Activated B cell treated with CpG ODN at 0.5 μM for 24 hours (primary cell): ENCODE measurements at regions not wholly inside any gene's neighbourhood (a gene's known extent, or its start where the extent isn't known, plus 50 kb on each side); places are given as distances from the start of the nearest gene placed in this dataset.

Experiments used
- ATAC-seq: fragments of 200-7000 bp; cut with Tn5 transposase; one replicate; pipeline ENCODE4 v1.10.0; 2021; ENCODE audit warnings: low read depth, mild to moderate bottlenecking, moderate library complexity
- CTCF ChIA-PET: fragments of 350-600 bp; sonication (Branson Sonifier 250); formaldehyde crosslinking; loops from one replicate; lab custom pipeline; 2021; ENCODE audit warnings: antibody characterized with exemption; lab: Charles Lee
- POLR2A ChIA-PET: fragments of 350-600 bp; sonication (Branson Sonifier 250); formaldehyde crosslinking; loops from one replicate; lab custom pipeline; 2021; ENCODE audit warnings: antibody characterized with exemption; lab: Charles Lee
- DNase-seq: peaks from one replicate; pipeline ENCODE4 v3.0.0; 2022
- H3K27ac Mint-ChIP-seq: one replicate; pipeline ENCODE4 v1.8.0; 2020; ENCODE audit warnings: mixed read lengths
- H3K27me3 Mint-ChIP-seq: one replicate; pipeline ENCODE4 v1.8.0; 2021; ENCODE audit warnings: mixed read lengths
- H3K36me3 Mint-ChIP-seq: one replicate; pipeline ENCODE4 v1.8.0; 2021; ENCODE audit warnings: low read depth, mixed read lengths
- H3K4me1 Mint-ChIP-seq: one replicate; pipeline ENCODE4 v1.8.0; 2021; ENCODE audit warnings: mixed read lengths
- H3K4me3 Mint-ChIP-seq: one replicate; pipeline ENCODE4 v1.8.0; 2020; ENCODE audit warnings: mild to moderate bottlenecking, mixed read lengths
- H3K9me3 Mint-ChIP-seq: one replicate; pipeline ENCODE4 v1.8.0; 2020; ENCODE audit warnings: mixed read lengths
- CTCF ChIP-seq: fragments of 200-600 bp; IDR thresholded peaks from one replicate; pipeline ENCODE4 v1.8.0; 2022; ENCODE audit warnings: antibody characterized with exemption, mild to moderate bottlenecking
- intact Hi-C: fragments of 100-400 bp; cut with micrococcal nuclease; formaldehyde crosslinking; loops from one replicate; pipeline ENCODE4 v1.15.1; 2024

GRCh38 chr6:165825256-165825815 is 162.3 kb upstream of the PDE10A start:
- H3K27me3 Mint-ChIP-seq, result peaks cover 9% of the 10 kb centered on the region
- ATAC-seq, result no peak
- POLR2A ChIA-PET, result no interaction called here
- TF ChIP-seq CTCF, result no peak
- no peaks in the 10 kb centered on the region for H3K36me3 Mint-ChIP-seq
- CTCF ChIA-PET, result no interaction called here
- intact Hi-C loops, result no loop called here
- H3K9me3 Mint-ChIP-seq, result no peaks in the 10 kb centered on the region
- H3K4me1 Mint-ChIP-seq, result no peaks in the 10 kb centered on the region
- no peak overlapping the region for H3K27ac Mint-ChIP-seq
- no peak overlapping the region for H3K4me3 Mint-ChIP-seq
- no peak for DNase-seq

DNA sequence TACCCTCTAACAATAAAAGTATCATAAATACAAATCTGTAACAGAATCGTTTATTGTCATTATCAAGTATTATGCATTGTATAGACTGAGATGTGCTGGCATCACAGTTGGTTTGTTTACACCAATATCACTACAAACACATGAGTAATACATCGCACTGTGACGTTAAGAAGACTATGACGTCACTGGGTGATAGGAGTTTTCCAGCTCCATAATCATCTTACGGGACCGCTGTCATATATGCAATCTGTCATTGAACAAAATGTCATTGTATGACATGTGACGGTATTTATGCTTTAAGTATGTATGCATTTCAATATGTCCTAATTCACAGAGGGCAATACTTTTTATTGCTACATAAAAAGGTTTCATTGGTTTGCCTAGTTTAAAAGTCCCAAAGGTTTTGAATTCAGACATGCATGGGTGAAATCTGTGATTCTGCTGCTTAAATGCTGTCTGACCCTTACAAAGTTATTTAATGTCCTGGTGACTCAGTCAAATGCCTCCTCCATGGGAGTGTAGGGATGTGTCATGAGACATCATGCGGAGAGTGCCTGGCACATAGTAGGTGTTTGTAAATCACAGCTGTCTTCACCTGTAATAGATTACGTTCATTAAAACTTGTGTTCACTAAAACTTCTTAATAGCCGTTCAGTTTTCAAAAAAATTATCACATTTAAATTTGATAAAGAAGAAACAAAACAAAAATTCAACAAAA is 160.7 kb upstream of the PDE10A start:
- Mint-ChIP-seq H3K27me3 (peaks cover 17% of the 10 kb centered on the region), H3K27ac (no peak overlapping the region), H3K9me3 (no peaks in the 10 kb centered on the region), H3K4me1 (no peaks in the 10 kb centered on the region), H3K4me3 (no peak overlapping the region), H3K36me3 (no peaks in the 10 kb centered on the region)
- no peak for TF ChIP-seq CTCF
- intact Hi-C loops, result no loop called here
- DNase-seq, result no peak
- no peak for ATAC-seq
- ChIA-PET CTCF (no interaction called here), POLR2A (no interaction called here)

GRCh38 chr6:165822501-165822900 is 159.5 kb upstream of the PDE10A start:
- H3K36me3 Mint-ChIP-seq, result no peaks in the 10 kb centered on the region
- POLR2A ChIA-PET, result no interaction called here
- H3K9me3 Mint-ChIP-seq, result no peaks in the 10 kb centered on the region
- CTCF ChIA-PET, result no interaction called here
- ATAC-seq (no peak), DNase-seq (no peak)
- H3K27me3 Mint-ChIP-seq, result peaks cover 17% of the 10 kb centered on the region
- H3K4me3 Mint-ChIP-seq, result no peak overlapping the region
- TF ChIP-seq CTCF, result no peak
- intact Hi-C loops, result no loop called here
- H3K4me1 Mint-ChIP-seq, result no peaks in the 10 kb centered on the region
- no peak overlapping the region for H3K27ac Mint-ChIP-seq

DNA sequence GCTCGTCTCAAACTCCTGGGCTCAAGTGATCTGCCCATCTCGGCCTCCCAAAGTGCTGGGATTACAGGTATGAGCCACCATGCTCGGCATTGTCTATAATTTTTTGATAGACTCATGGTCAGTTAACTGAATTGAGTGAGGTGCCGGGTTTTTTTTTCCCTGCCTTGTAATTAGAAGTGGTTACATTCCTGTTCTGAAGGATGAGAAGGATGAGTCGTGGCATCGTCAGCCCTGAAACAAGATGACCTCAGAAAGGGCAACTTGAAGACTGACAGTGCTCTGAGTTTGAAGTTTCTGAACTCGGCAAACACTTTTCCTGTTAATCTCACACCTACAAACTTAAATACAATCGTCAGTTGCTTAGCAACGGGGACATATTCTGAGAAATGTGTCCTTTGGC is 158.7 kb upstream of the PDE10A start:
- intact Hi-C loops, result no loop called here
- no peaks in the 10 kb centered on the region for H3K36me3 Mint-ChIP-seq
- no peak for TF ChIP-seq CTCF
- no peak overlapping the region for H3K4me3 Mint-ChIP-seq
- H3K4me1 Mint-ChIP-seq, result no peaks in the 10 kb centered on the region
- no peaks in the 10 kb centered on the region for H3K9me3 Mint-ChIP-seq
- no peak for ATAC-seq
- POLR2A ChIA-PET, result no interaction called here
- peaks cover 17% of the 10 kb centered on the region for H3K27me3 Mint-ChIP-seq
- H3K27ac Mint-ChIP-seq, result no peak overlapping the region
- CTCF ChIA-PET, result no interaction called here
- no peak for DNase-seq

- no peak for TF ChIP-seq CTCF
- no peak for DNase-seq
- Mint-ChIP-seq H3K27me3 (peaks cover 25% of the 10 kb centered on the region), H3K4me3 (no peak overlapping the region), H3K9me3 (no peaks in the 10 kb centered on the region), H3K27ac (no peak overlapping the region), H3K4me1 (no peaks in the 10 kb centered on the region), H3K36me3 (no peaks in the 10 kb centered on the region)
- CTCF ChIA-PET, result no interaction called here
- POLR2A ChIA-PET, result no interaction called here
- ATAC-seq, result no peak
- intact Hi-C loops, result no loop called here
Observed at GRCh38 chr6:165820934-165821333, 157.9 kb upstream of the PDE10A start.
